DND-41 (cell line): ENCODE measurements at regions not wholly inside any gene's neighbourhood (a gene's known extent, or its start where the extent isn't known, plus 50 kb on each side); places are given as distances from the start of the nearest gene placed in this dataset.

Experiments used
- CTCF ChIP-seq: IDR thresholded peaks from 2 replicates; pipeline ENCODE4 v1.5.1; 2012; ENCODE audit warnings: borderline replicate concordance, low read length, moderate library complexity, mild to moderate bottlenecking; ENCODE audit not compliant: poor library complexity, severe bottlenecking; ENCODE audit errors: extremely low read depth
- EZH2 ChIP-seq: IDR thresholded peaks from 3 replicates; pipeline ENCODE4 v1.6.1; 2012; ENCODE audit warnings: borderline replicate concordance, low read depth, mild to moderate bottlenecking, moderate library complexity, low read length, inconsistent platforms; ENCODE audit not compliant: severe bottlenecking

DNA sequence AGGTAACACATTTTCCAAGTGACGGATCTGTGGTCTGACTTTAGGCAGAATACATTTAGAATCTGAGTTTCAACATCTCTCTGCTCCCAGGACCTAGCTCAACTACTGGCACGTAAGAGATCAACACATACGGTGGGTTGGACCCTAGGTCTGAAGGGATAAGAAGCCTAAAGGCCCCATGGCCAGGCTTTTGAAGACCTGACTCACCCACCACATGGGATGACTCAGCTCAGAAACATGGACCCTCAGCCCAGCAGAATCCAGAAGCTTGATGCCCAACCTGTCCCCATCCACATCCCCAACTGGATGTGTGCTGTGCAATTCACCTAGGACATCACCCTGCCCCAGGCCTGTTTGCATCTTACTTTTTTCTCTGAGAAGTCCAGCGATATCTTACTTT lies 770.2 kb downstream of the BCL11B start:
- no peak for TF ChIP-seq CTCF
- TF ChIP-seq EZH2: no peak
